ENCODE measurements at regions not wholly inside any gene's neighbourhood (a gene's known extent, or its start where the extent isn't known, plus 50 kb on each side); places are given as distances from the start of the nearest gene placed in this dataset.
"Not testable (repeated sequence)": the region's sequence is repeated elsewhere in the genome, so short reads cannot be mapped to it uniquely, and the experiment has no call there.

- not testable (repeated sequence) for TF ChIP-seq CTCF (optimal IDR thresholded peaks at IDR 0.05 in 1 of 3, IDR thresholded peaks at IDR 0.05 in 1 of 3, conservative IDR thresholded peaks at IDR 0.05 in 1 of 3; ENCODE audit: extremely low read depth in 1 of 3, insufficient read depth in 2 of 3, low read length in 3 of 3); EZH2 (IDR thresholded peaks at IDR 0.05; ENCODE audit: low read length)
Measured at GRCh38 chr3:61410358-61410757, 151.0 kb upstream of the PTPRG start.
